Superior temporal gyrus (tissue), 1 donor: ENCODE measurements at regions not wholly inside any gene's neighbourhood (a gene's known extent, or its start where the extent isn't known, plus 50 kb on each side); places are given as distances from the start of the nearest gene placed in this dataset.

Experiments used
- DNase-seq: peaks from one replicate; pipeline ENCODE4 v3.0.0-alpha.2; 2016; ENCODE audit errors: extremely low spot score

- no peak for DNase-seq
These were observed 591.9 kb downstream of the SLC4A3 start for GRCh38 chr2:220219371-220219770.

- DNase-seq = no peak
These were observed 592.6 kb downstream of the SLC4A3 start for GRCh38 chr2:220220009-220220408.

- DNase-seq = no peak
These were observed 594.6 kb downstream of the SLC4A3 start for GRCh38 chr2:220221992-220222391.

GRCh38 chr2:220224691-220225543 lies 597.5 kb downstream of the SLC4A3 start:
- no peak for DNase-seq

- DNase-seq = no peak
These were observed 598.6 kb downstream of the SLC4A3 start for GRCh38 chr2:220226076-220226475.

GRCh38 chr2:220226546-220226945 lies 599.1 kb downstream of the SLC4A3 start:
- DNase-seq = no peak

GRCh38 chr2:220227266-220227920 lies 600.0 kb downstream of the SLC4A3 start:
- DNase-seq = no peak

GRCh38 chr2:220228310-220229006 lies 601.0 kb downstream of the SLC4A3 start:
- DNase-seq = no peak

- no peak for DNase-seq
These were observed 613.2 kb downstream of the SLC4A3 start for GRCh38 chr2:220240641-220241040.

- no peak for DNase-seq
These were observed 614.0 kb downstream of the SLC4A3 start for GRCh38 chr2:220241423-220241822.

GRCh38 chr2:220243571-220243970 lies 616.1 kb downstream of the SLC4A3 start:
- DNase-seq = no peak

- DNase-seq = no peak
These were observed 619.0 kb downstream of the SLC4A3 start for GRCh38 chr2:220246386-220246785.

- DNase-seq = no peak
These were observed 620.3 kb downstream of the SLC4A3 start for GRCh38 chr2:220247588-220248350.

- no peak for DNase-seq
These were observed 632.2 kb downstream of the SLC4A3 start for GRCh38 chr2:220259662-220260061.

GRCh38 chr2:220263300-220263699 lies 635.9 kb downstream of the SLC4A3 start:
- no peak for DNase-seq

GRCh38 chr2:220269367-220269766 lies 641.9 kb downstream of the SLC4A3 start:
- no peak for DNase-seq

- no peak for DNase-seq
These were observed 643.1 kb downstream of the SLC4A3 start for GRCh38 chr2:220270481-220271070.

GRCh38 chr2:220272656-220273055 lies 645.2 kb downstream of the SLC4A3 start:
- DNase-seq = no peak

- DNase-seq = no peak
These were observed 645.7 kb downstream of the SLC4A3 start for GRCh38 chr2:220273082-220273481.

- no peak for DNase-seq
These were observed 648.0 kb downstream of the SLC4A3 start for GRCh38 chr2:220275454-220275853.

- DNase-seq = no peak
These were observed 649.5 kb downstream of the SLC4A3 start for GRCh38 chr2:220276741-220277444.
